NT2/D1 (cell line): ENCODE measurements at regions not wholly inside any gene's neighbourhood (a gene's known extent, or its start where the extent isn't known, plus 50 kb on each side); places are given as distances from the start of the nearest gene placed in this dataset.

Source experiments
- DNase-seq: peaks from one replicate; pipeline ENCODE4 v3.0.0-alpha.2; 2011; ENCODE audit warnings: low read depth, low spot score
- H3K27me3 ChIP-seq: 2 replicates; pipeline ENCODE4 v1.6.0; 2011; ENCODE audit warnings: mild to moderate bottlenecking; ENCODE audit not compliant: insufficient read length, insufficient read depth
- H3K36me3 ChIP-seq: 2 replicates; pipeline ENCODE4 v1.6.1; 2011; ENCODE audit warnings: mild to moderate bottlenecking, low read length, mixed read lengths; ENCODE audit not compliant: insufficient read depth, insufficient read length
- H3K4me1 ChIP-seq: 2 replicates; pipeline ENCODE4 v1.5.1; 2011; ENCODE audit not compliant: insufficient read depth, insufficient read length
- H3K4me3 ChIP-seq: 2 replicates; pipeline ENCODE4 v1.5.1; 2011; ENCODE audit warnings: low read depth; ENCODE audit not compliant: insufficient read length
- H3K9ac ChIP-seq: 2 replicates; pipeline ENCODE4 v1.6.0; 2011; ENCODE audit warnings: low read depth; ENCODE audit not compliant: insufficient read length
- H3K9me3 ChIP-seq: 2 replicates; pipeline ENCODE4 v1.5.1; 2011; ENCODE audit warnings: mild to moderate bottlenecking, low read length; ENCODE audit not compliant: insufficient read depth
- SUZ12 ChIP-seq: IDR thresholded peaks from 2 replicates; pipeline ENCODE4 v1.6.1; 2011; ENCODE audit not compliant: insufficient read length, insufficient read depth; ENCODE audit errors: extremely low read depth
- YY1 ChIP-seq: IDR thresholded peaks from 2 replicates; pipeline ENCODE4 v1.6.1; 2011; ENCODE audit not compliant: insufficient read length, insufficient read depth
- ZNF274 ChIP-seq: IDR thresholded peaks from 2 replicates; pipeline ENCODE4 v1.6.1; 2011; ENCODE audit warnings: mild to moderate bottlenecking, low read depth, low read length

GRCh38 chr11:113618360-113618759 lies 87.7 kb downstream of the TMPRSS5 start:
- Histone ChIP-seq H3K4me3 (no peak overlapping the region), H3K4me1 (no peaks in the 10 kb centered on the region), H3K9me3 (no peaks in the 10 kb centered on the region), H3K36me3 (no peaks in the 10 kb centered on the region), H3K27me3 (no peaks in the 10 kb centered on the region), H3K9ac (no peak overlapping the region)
- no peak for DNase-seq
- no peak for TF ChIP-seq SUZ12

- H3K36me3 ChIP-seq = no peaks in the 10 kb centered on the region
- no peaks in the 10 kb centered on the region for H3K9me3 ChIP-seq
- DNase-seq = no peak
- no peaks in the 10 kb centered on the region for H3K27me3 ChIP-seq
- no peaks in the 10 kb centered on the region for H3K4me1 ChIP-seq
- H3K9ac ChIP-seq = no peak overlapping the region
- TF ChIP-seq YY1 (no peak), SUZ12 (no peak), ZNF274 (no peak)
- H3K4me3 ChIP-seq = no peak overlapping the region
These were observed 90.3 kb downstream of the TMPRSS5 start for GRCh38 chr11:113615773-113616172.

GRCh38 chr11:113615098-113615497 lies 91.0 kb downstream of the TMPRSS5 start:
- Histone ChIP-seq H3K36me3 (no peaks in the 10 kb centered on the region), H3K4me3 (no peak overlapping the region), H3K4me1 (no peaks in the 10 kb centered on the region), H3K9me3 (no peaks in the 10 kb centered on the region), H3K9ac (no peak overlapping the region), H3K27me3 (no peaks in the 10 kb centered on the region)
- TF ChIP-seq YY1 (no peak), ZNF274 (no peak), SUZ12 (no peak)
- no peak for DNase-seq

- no peak overlapping the region for H3K4me3 ChIP-seq
- H3K4me1 ChIP-seq = no peaks in the 10 kb centered on the region
- H3K9me3 ChIP-seq = no peaks in the 10 kb centered on the region
- H3K9ac ChIP-seq = no peak overlapping the region
- no peak for DNase-seq
- TF ChIP-seq SUZ12 = no peak
- no peak for TF ChIP-seq YY1
- TF ChIP-seq ZNF274 = no peak
- H3K27me3 ChIP-seq = no peaks in the 10 kb centered on the region
- no peaks in the 10 kb centered on the region for H3K36me3 ChIP-seq
These were observed 92.0 kb downstream of the TMPRSS5 start for GRCh38 chr11:113614097-113614496.

- H3K4me1 ChIP-seq = no peaks in the 10 kb centered on the region
- H3K9me3 ChIP-seq = no peaks in the 10 kb centered on the region
- no peaks in the 10 kb centered on the region for H3K36me3 ChIP-seq
- H3K27me3 ChIP-seq = no peaks in the 10 kb centered on the region
- TF ChIP-seq YY1 (no peak), SUZ12 (no peak), ZNF274 (no peak)
- no peak overlapping the region for H3K9ac ChIP-seq
- DNase-seq = no peak
- H3K4me3 ChIP-seq = no peak overlapping the region
These were observed 92.5 kb downstream of the TMPRSS5 start for GRCh38 chr11:113613619-113614018.

- H3K4me3 ChIP-seq = no peak overlapping the region
- TF ChIP-seq YY1 (no peak), ZNF274 (no peak), SUZ12 (no peak)
These were observed 101.9 kb downstream of the TMPRSS5 start for GRCh38 chr11:113604186-113604585.

GRCh38 chr11:113603277-113604059 lies 102.6 kb downstream of the TMPRSS5 start:
- no peak overlapping the region for H3K4me3 ChIP-seq
- no peaks in the 10 kb centered on the region for H3K27me3 ChIP-seq
- no peak overlapping the region for H3K9ac ChIP-seq
- H3K9me3 ChIP-seq = peaks cover 9% of the 10 kb centered on the region; the same call in 1 of the 2 replicates
- no peaks in the 10 kb centered on the region for H3K4me1 ChIP-seq
- H3K36me3 ChIP-seq = no peaks in the 10 kb centered on the region
- no peak for TF ChIP-seq YY1
- TF ChIP-seq SUZ12 = no peak
- TF ChIP-seq ZNF274 = no peak
- DNase-seq = no peak

More at GRCh38 chr11:113604186-113604585, 101.9 kb downstream of the TMPRSS5 start:
- peaks cover 9% of the 10 kb centered on the region; the same call in 1 of the 2 replicates for H3K9me3 ChIP-seq
- no peaks in the 10 kb centered on the region for H3K36me3 ChIP-seq
- H3K4me1 ChIP-seq = no peaks in the 10 kb centered on the region
- no peak overlapping the region for H3K9ac ChIP-seq
- DNase-seq = no peak
- H3K27me3 ChIP-seq = no peaks in the 10 kb centered on the region
